Kidney glomerular epithelial cell (primary cell): ENCODE measurements at regions not wholly inside any gene's neighbourhood (a gene's known extent, or its start where the extent isn't known, plus 50 kb on each side); places are given as distances from the start of the nearest gene placed in this dataset.
"Not testable (repeated sequence)": the region's sequence is repeated elsewhere in the genome, so short reads cannot be mapped to it uniquely, and the experiment has no call there.

Source experiments
- DNase-seq: peaks from one replicate; lab custom pipeline; 2025; lab: John Stamatoyannopoulos, UW

DNA sequence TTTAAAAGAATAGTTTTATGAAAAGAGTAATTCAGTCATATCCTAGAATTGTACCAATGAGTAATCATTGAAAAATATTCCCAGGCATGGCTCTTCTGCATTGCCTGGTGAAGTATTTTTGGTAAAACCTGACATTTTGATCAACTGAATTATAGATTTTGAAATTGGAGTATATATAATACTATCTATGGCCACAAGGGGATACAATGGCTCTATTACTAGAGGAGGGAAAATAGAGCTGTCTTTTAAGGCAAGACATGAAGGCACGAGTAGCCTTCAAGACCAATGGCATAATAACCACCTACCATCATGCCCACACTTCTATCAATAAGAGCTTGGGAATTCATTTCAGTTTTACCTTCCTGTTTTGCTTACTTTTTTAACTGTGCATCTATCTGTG lies 1241.4 kb upstream of the TMEM132C start:
- no peak for DNase-seq

DNA sequence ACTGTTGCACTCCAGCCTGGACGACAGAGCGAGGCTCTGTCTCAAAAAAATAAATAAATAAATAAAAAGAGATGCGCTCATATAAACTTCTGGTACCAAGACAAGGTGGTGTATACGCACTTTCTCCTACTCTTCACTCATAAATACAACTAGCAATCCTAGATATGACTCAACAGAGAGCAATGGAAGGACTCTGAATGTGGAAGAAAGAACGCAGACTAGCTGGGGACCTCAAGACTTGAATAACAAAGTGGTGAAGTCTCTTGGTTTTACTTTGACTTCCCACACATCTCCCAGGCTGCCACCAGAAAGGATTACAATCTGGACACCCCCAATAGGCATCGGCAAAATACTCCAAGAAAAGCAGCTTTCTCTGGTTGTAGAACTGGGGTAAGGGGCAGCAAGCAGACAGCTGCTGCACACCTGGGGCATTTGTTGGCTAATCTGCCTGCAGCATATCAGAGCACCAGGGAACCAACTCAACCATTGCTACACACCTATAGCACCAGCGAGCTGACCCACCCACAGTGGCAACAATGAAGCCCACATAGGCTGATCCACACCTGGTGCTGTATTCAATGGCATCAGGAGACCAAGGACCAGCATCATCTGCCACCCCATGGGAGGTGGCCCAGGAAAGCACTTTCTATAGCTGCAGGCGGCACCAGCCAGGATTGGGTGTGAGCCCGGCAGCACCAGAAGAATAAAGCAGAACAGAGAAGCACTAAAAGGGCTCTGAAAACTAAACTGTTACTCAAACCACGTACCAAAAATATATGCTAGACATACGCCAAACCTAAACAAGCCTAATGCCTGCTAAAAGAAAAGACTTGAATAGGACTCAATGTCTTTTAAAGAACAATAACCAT lies 1231.7 kb upstream of the TMEM132C start:
- DNase-seq, result no peak

DNA sequence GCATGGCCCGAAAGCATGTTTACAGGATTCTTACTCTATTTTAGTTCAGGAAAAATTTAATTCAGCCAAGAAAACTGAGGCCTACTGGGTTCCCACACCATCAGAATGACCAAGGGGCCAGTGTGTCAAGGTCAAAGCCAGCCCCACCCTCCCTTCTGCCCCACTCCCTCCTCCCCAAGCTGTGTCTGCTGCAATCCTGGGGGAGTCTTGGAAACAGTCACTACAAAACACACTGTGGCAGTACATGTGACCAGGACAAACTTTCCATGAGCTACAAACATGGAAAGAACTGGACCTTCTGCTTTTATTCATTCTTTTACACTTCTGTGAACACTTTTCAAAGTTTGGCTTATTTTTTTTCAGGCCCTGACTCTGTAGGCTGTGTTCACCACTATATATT lies 1228.8 kb upstream of the TMEM132C start:
- no peak for DNase-seq

DNA sequence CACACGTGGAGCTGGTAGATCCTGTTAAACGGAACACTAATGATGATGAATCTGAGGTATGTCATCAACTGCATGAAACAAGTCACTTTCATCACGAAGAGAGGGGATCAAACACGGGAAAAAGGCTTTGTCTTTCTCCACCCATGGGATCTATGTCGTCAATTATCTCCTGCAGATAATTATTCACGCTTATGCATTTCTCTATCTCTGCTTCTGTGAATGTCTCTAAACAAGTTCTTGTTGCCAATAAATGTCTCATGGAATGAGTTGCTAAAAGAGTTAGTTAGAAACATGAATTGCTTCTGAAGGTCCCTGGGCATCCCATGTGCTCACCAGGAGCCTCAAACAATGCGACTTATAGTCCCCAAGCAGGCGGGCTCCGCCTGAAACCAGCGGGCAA lies 1228.2 kb upstream of the TMEM132C start:
- no peak for DNase-seq

DNA sequence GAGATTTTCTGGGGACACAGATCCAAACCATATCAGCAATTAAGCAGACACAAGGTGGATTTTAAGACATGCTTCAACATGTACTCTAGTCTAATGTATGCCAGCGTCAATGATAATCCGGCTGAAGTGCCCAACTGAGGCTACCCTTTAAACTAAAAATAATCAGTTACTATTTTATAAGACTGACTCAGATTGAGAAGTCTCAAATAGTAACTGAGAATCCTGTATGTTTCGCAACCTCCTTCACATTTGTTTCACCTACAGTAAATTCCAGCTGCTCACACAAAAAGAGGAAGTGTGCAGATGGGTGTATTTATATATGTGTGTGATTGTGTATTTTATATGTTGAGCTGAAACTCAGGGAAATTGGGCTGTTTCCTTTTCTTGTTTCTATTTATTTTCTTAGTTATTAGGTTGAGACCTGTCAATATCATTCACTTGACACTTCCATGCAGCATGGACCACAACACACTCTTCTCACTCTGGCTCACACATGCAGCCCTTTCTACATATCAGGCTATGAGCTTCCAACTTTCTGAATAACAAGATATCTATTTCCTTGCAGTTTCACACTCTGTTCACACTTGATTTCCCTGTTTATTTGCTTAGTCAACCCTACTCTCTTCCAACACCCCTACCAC lies 1224.9 kb upstream of the TMEM132C start:
- DNase-seq, result no peak

DNA sequence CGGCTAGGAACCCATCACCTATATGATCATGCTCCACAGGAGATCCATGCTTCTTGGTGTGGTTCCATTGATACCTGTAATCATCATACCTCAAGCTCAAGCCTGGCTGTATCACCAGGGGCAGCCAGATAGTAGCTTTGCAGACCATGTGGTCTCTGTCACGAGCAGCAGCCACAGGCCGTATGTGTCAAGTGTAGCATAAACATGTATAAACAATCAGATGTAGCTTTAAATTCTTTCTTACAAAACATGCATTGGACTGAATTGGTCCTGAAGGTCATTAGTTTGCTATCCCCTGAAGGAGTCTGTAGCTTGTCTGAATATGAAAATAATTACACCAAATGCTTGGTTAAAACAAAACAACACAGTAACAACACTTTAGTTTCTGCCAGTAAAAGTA lies 1223.2 kb upstream of the TMEM132C start:
- DNase-seq, result no peak

DNA sequence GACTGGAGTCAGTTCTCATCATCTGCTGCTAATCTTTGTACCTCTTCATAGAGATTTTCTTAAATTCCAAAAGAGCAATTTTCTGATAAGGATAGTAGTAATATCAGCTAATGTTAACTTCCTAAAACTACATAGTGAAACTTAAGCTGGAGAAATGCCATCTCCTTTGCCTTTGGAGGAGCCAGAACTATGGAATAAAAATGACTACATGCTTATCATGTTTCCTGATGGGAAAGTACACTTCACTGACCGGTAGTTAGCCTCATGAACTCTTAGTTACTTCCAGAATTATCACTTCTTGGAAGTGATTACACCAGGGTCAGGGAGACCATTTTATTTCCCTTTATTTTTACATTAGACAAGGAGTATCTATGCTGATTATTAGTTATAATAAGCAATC lies 1222.1 kb upstream of the TMEM132C start:
- DNase-seq, result no peak

DNA sequence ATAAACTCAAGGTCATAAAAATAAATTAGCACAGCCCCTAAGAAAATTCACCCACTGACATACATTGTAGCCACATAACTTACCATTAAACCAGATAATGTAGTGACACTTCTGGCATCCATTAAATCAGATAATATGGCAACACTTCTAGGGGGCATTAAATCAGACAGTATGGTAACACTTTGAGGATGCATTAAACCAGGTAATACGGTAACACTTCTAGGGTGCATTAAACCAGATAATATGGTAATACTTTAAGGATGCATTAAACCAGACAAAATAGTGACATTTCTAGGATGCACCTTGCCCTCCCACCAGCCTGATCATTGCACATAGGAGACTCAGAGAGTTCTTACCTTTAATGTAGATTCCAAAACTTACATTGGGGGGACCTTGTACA lies 1220.5 kb upstream of the TMEM132C start:
- no peak for DNase-seq

DNA sequence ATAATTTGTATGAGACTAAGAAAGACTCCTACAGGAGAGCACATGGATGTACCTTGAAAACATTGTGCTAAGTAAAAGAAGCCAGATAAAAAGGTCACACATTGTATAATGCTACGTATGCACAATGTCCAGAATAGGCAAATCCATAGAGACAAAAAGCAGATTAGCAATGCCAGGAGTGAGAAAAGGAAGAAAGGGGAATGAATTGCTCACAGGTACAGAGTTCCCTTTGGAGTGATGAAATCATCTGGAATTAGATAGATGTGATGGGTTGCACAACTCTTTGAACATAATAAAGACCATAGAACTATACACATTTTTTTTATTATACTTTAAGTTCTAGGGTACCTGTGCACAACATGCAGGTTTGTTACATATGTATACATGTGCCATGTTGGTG lies 1218.9 kb upstream of the TMEM132C start:
- no peak for DNase-seq

DNA sequence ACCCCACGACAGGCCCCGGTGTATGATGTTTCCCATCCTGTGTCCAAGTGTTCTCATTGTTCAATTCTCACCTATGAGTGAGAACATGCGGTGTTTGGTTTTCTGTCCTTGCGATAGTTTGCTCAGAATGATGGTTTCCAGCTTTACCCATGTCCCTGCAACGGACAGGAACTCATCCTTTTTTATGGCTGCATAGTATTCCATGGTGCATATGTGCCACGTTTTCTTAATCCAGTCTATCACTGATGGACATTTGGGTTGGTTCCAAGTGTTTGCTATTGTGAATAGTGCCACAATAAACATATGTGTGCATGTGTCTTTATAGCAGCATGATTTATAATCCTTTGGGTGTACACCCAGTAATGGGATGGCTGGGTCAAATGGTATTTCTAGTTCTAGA lies 1218.4 kb upstream of the TMEM132C start:
- not testable (repeated sequence) for DNase-seq

DNA sequence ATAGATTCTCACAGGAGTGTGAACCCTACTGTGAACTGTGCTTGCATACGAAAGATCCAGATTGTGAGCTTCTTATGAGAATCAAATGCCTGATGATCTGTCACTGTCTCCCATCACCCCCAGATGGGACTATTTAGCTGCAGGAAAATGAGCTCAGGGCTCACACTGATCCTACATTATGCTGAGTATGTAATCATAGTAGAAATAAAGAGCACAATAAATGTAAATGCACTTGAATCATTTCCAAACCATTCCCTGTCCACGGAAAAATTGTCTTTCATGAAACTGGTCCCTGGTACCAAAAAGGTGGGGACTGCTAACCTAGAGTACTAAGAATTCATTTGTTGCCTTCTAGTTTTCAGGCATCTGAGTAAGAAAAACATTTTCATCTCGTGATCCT lies 1215.8 kb upstream of the TMEM132C start:
- no peak for DNase-seq

DNA sequence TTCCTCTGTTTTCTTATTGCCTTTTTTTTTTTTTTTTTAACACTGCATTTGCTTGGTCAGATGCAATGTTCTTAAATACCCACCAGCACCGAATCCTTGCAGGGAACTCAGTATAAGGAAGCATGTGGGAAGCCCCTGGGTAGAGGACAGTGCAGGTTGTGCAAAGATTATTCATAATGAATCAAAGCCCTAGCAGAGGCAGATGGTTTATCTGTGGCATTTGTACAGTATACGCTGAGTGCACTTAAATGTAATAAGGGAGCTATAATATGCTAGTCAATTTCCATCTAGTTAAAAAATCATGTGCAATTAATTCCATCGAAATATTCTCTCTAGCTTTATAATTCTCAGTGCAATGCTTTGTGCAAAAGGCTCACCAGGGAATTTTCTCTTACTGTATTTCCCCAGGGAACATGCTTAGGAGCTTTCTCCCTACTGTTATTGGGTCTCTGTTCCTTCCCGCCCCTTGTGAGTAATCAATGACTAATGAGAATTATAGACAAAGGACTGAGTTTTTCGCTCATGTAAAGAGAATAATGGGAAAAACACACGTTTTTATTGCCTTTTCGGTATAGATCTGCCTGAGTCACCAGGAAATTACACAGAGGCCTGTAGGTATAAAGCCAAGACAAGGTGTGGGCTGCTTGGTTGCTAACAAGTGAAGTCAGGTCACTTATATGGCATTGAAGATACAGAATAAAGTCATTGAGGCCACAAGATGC lies 1214.3 kb upstream of the TMEM132C start:
- DNase-seq, result no peak

DNA sequence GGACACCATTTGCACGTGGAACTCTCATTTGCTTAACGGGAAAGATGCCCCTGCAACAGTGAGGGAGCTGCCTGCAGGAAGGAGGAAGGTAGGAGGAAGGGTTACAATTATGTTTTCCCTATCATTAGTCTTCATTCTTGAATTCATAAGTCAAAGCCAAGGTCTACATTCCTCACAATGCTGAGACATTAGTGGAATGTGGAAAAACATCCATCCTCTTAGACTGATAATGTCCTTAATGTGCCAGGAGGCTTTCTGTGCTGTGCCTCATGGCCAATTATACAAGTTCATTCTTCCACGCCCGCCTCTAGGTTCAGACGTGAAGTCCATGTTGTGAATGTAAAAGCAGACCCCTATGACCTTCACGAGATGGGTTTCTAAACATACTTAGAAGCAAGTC lies 1212.4 kb upstream of the TMEM132C start:
- DNase-seq, result peak; percentile 11

DNA sequence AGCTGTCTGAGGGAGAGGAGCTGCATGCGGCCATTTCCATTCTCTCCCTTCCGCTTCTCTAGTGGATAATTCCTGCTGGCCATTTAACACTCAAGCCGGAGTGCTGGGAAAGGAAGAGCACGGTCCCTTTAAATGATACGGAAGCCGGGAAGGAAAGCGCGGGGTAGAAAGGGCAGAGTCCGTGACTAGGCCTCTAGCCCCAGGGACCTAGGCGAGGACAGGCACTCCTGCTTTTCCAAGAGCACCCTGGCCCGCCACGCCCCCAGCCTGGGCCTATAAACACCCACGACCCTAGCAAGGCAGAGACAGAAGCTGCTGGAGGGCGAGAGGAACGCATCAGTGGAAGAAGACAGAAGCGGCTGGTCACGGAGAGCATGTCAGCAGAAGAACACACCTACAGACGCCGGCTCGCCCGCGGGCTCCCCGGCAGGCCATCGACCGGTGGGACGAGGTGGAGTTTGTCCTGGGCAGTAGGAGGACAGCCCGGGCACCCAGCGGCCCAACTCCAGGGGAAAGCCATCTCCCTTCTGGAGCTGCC lies 1206.6 kb upstream of the TMEM132C start:
- DNase-seq, result no peak

DNA sequence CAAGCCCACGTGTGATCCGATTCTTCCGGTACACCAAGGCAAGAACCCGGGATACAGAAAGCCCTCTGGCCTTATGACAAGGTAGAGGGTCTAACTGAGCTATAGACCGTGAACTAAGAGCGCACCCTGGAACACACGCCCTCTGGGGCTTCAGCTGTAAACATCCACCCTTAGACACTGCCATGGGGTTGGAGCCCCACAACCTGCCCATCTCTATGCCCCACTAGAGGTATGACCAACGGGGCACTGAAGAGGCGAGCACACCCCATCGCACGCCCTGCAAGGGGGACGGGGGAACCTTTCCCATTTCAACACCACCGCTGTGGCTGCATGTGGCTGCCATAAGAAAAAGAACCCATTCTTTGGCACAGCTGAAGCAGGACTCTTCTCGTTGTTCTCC lies 1206.0 kb upstream of the TMEM132C start:
- DNase-seq, result no peak

DNA sequence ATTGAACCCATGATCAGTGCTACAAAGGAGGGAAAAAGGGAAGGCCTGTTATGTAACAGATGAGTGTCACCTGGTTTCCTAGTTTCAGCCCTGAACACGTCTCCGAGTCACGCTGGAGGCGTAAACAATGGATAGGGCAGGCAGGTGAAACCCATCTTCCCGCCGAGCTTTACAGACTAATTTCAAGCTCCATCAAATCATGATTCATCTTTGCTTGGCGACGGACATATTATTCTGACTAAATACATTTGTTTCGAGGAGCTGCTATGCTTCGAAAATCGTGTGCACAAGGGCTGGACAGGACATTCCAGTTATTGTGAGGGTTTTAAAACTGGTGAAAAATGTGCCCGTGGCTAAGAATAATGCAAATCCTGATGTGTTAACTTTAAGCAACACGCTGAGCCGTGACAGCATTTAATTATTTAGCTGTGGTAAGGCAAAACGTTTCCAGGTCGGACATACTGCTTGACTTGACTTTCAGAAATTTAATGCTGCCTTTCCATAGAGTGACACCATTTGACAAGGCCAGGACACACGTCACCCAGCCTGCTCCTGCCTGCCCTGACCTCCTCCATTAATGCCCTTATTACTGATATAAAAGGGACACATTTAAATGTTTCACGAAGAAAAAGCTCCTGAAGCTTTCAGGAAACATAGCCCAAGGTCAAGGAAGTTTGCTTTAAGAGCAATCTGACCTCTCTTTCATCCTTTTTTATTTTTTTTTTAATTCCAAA lies 1203.5 kb upstream of the TMEM132C start:
- no peak for DNase-seq

DNA sequence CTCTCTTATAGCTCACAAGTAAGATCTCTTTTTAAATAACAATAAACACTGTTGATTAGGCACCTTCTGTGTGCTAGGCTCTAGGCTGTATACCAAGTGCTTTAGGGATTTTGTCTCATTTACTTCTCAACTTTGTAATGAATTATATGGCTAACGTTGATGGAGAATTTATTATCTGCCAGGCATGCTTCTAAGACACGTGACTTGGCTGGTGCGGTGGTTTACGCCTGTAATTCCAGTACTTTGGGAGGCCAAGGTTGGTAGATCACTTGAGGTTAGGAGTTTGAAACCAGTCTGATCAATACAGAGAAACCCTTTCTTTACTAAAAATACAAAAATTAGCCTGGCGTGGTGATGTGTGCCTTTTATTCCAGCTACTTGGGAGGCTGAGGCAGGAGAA lies 1202.8 kb upstream of the TMEM132C start:
- DNase-seq, result no peak

DNA sequence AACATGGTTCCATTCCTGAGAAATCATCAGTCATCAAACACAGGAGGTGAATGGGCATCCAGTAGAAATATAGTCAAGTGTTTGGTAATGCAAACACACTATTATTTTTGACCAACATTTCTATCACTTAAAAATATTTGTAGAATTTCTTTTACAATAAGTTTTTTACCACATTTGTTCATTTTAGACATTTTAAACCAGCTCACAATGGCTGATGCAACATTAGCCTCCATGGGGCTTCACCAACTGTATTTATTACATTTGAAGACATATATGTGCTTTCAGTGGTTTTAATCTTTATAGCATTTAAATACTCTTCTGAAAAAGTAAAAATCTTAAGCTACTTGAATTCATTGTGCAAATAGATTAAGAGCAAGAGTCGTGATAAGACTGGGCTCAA lies 1201.4 kb upstream of the TMEM132C start:
- DNase-seq, result no peak

DNA sequence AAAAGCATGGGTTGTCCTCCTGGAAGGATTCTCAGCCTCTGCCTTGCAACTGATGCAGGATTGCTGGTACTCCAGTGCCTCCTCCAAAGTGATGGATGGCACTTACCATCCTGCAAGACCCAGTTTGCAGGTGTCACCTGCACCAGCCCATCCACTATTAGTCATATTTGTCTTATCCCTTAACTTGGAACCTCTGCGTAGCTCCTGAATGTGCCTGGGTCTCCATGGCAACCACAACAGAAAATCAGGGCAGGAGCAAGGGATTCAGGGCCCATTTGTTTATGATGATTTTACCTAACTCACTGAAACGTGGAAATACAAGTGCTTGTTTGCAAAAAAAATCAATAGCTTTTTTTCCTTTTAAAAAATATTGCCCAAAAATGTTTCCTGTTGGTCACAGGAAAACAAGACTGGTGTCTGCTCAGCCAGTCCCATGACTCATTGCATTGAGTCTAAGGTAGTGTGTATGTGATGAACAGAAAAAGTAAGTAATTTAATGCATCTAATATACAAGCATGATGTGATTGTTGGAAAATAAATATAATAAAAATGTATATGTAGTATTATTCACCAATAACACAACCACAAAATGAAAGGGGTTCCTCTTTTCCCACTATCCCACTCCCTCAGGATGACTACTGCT lies 1196.3 kb upstream of the TMEM132C start:
- no peak for DNase-seq

DNA sequence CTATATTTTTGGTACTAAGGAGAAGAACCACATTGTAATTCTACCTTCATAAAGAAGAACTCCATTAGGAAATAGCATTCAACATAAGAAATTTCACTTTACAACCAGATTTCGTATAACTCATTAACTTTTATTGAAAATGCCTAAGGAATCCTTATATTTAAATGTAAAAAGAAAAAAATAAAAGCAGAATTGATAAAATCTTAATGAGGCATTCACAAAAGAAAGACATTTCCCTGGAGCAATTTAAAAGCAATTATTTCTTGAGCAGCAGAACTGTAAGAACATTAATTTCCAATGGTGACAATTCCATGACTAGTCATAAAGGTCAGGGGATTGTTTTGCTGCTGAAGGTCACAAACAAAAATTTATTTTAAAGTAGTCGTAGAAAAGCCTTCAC lies 1192.8 kb upstream of the TMEM132C start:
- no peak for DNase-seq

DNA sequence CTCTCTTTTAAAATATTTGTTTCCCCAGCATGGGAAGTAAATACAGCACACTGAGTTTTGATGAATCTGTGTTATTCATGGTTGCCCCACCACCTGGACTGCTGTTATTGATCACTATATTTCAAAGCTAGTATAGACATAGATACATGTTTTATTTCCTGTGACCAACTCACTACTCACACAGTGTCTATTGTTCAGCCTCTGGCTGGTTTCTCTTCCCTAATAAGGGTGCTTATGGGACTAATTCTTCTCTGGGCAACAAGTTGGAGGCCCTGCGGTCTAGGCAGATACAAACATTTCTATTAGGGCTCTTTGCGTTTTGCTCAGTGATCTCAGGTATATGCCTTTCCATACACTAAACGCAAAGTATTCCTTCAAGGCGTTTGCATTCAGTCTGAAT lies 1191.0 kb upstream of the TMEM132C start:
- no peak for DNase-seq
